ENCODE measurements at regions not wholly inside any gene's neighbourhood (a gene's known extent, or its start where the extent isn't known, plus 50 kb on each side); places are given as distances from the start of the nearest gene placed in this dataset.
"Not testable (repeated sequence)": the region's sequence is repeated elsewhere in the genome, so short reads cannot be mapped to it uniquely, and the experiment has no call there.

GRCh38 chr7:80999100-80999499 is 80.2 kb upstream of the SEMA3C start:
- H3K36me3 ChIP-seq: no peaks in the 10 kb centered on the region
- 76% methylated on average over 3 of the region's 3 CpGs for WGBS
- H3K4me1 ChIP-seq: no peaks in the 10 kb centered on the region
- no peak overlapping the region for H3K4me3 ChIP-seq
- no peak for DNase-seq (ENCODE audit: low spot score in 2 of 2)
- H3K27me3 ChIP-seq: no peaks in the 10 kb centered on the region
- no peak for TF ChIP-seq POLR2A (IDR thresholded peaks at IDR 0.05)
- TF ChIP-seq CTCF (IDR thresholded peaks at IDR 0.05): no peak
- TF ChIP-seq EP300 (IDR thresholded peaks at IDR 0.05): no peak
- TF ChIP-seq POLR2AphosphoS5 (IDR thresholded peaks at IDR 0.05): no peak
- no peaks in the 10 kb centered on the region for H3K9me3 ChIP-seq
- no peak overlapping the region for H3K27ac ChIP-seq

- Histone ChIP-seq H3K4me3 (no peak overlapping the region), H3K4me1 (no peaks in the 10 kb centered on the region), H3K9me3 (no peaks in the 10 kb centered on the region), H3K27me3 (no peaks in the 10 kb centered on the region), H3K36me3 (no peaks in the 10 kb centered on the region), H3K27ac (no peak overlapping the region)
- no peak for DNase-seq (ENCODE audit: low spot score in 2 of 2)
- 79% methylated on average over 7 of the region's 7 CpGs for WGBS
- TF ChIP-seq POLR2AphosphoS5 (IDR thresholded peaks at IDR 0.05): no peak
- TF ChIP-seq POLR2A (IDR thresholded peaks at IDR 0.05): no peak
- no peak for TF ChIP-seq CTCF (IDR thresholded peaks at IDR 0.05)
- TF ChIP-seq EP300 (IDR thresholded peaks at IDR 0.05): no peak
These were observed 79.0 kb upstream of the SEMA3C start for GRCh38 chr7:80997841-80998240.

GRCh38 chr7:80996236-80996635 is 77.4 kb upstream of the SEMA3C start:
- not testable (repeated sequence) for DNase-seq (ENCODE audit: low spot score in 2 of 2); H3K9me3 ChIP-seq; H3K36me3 ChIP-seq; H3K27ac ChIP-seq; H3K27me3 ChIP-seq; H3K4me1 ChIP-seq; H3K4me3 ChIP-seq
- WGBS: 96% methylated on average over 2 of the region's 2 CpGs

GRCh38 chr7:80991654-80992053 is 72.8 kb upstream of the SEMA3C start:
- Histone ChIP-seq H3K36me3 (no peaks in the 10 kb centered on the region), H3K4me3 (no peak overlapping the region), H3K27ac (no peak overlapping the region), H3K27me3 (no peaks in the 10 kb centered on the region), H3K4me1 (no peaks in the 10 kb centered on the region), H3K9me3 (no peaks in the 10 kb centered on the region)
- no peak for DNase-seq (ENCODE audit: low spot score in 2 of 2)
- 84% methylated on average over 5 of the region's 5 CpGs for WGBS
- TF ChIP-seq POLR2AphosphoS5 (IDR thresholded peaks at IDR 0.05) (no peak), POLR2A (IDR thresholded peaks at IDR 0.05) (no peak), EP300 (IDR thresholded peaks at IDR 0.05) (no peak), CTCF (IDR thresholded peaks at IDR 0.05) (no peak)

GRCh38 chr7:80984619-80985018 is 65.8 kb upstream of the SEMA3C start:
- WGBS: 56% methylated on average over 1 of the region's 1 CpG
- no peak for DNase-seq (ENCODE audit: low spot score in 2 of 2)

More at GRCh38 chr7:80984619-80985018, 65.8 kb upstream of the SEMA3C start:
- Histone ChIP-seq H3K4me1 (no peaks in the 10 kb centered on the region), H3K27ac (no peak overlapping the region), H3K36me3 (no peaks in the 10 kb centered on the region), H3K27me3 (no peaks in the 10 kb centered on the region), H3K4me3 (no peak overlapping the region), H3K9me3 (no peaks in the 10 kb centered on the region)
- TF ChIP-seq CTCF (IDR thresholded peaks at IDR 0.05) (no peak), POLR2AphosphoS5 (IDR thresholded peaks at IDR 0.05) (no peak), EP300 (IDR thresholded peaks at IDR 0.05) (no peak), POLR2A (IDR thresholded peaks at IDR 0.05) (no peak)

Data from suprapubic skin (tissue), 4 donors.